OCI-LY1 (cell line): ENCODE measurements at regions not wholly inside any gene's neighbourhood (a gene's known extent, or its start where the extent isn't known, plus 50 kb on each side); places are given as distances from the start of the nearest gene placed in this dataset.

ENCODE experiments used
- H2AFZ ChIP-seq: fragments of 200-600 bp; sonication (generic), shearing (Covaris generic); 2 replicates; pipeline ENCODE4 v1.6.0; 2014; ENCODE audit warnings: antibody characterized with exemption, mild to moderate bottlenecking, low read length
- H3F3A ChIP-seq: fragments of 200-600 bp; sonication (generic), shearing (Covaris generic); 2 replicates; pipeline ENCODE4 v1.6.0; 2014; ENCODE audit warnings: mild to moderate bottlenecking, antibody characterized with exemption, low read length, moderate library complexity; ENCODE audit not compliant: insufficient read depth
- H3K27ac ChIP-seq: fragments of 200-600 bp; sonication (generic); 2 replicates; pipeline ENCODE4 v1.5.1; 2014; ENCODE audit warnings: low read length, mixed run types, mild to moderate bottlenecking, low read depth; ENCODE audit not compliant: poor library complexity, severe bottlenecking
- H3K27me3 ChIP-seq: fragments of 200-600 bp; sonication (generic); 2 replicates; pipeline ENCODE4 v1.6.0; 2014; ENCODE audit warnings: antibody characterized with exemption, mild to moderate bottlenecking, low read length, moderate library complexity; ENCODE audit not compliant: insufficient read depth
- H3K36me3 ChIP-seq: fragments of 200-600 bp; sonication (generic); 2 replicates; pipeline ENCODE4 v1.6.1; 2014; ENCODE audit warnings: mild to moderate bottlenecking, antibody characterized with exemption, low read length, moderate library complexity, mixed read lengths; ENCODE audit not compliant: insufficient read depth
- H3K4me1 ChIP-seq: fragments of 200-600 bp; sonication (generic); 2 replicates; pipeline ENCODE4 v1.5.1; 2014; ENCODE audit warnings: mild to moderate bottlenecking, low read length, moderate library complexity; ENCODE audit not compliant: insufficient read depth, severe bottlenecking
- H3K4me2 ChIP-seq: fragments of 200-600 bp; sonication (generic), shearing (Covaris generic); 2 replicates; pipeline ENCODE4 v1.6.1; 2014; ENCODE audit warnings: low read length
- H3K4me3 ChIP-seq: fragments of 200-600 bp; sonication (generic); 2 replicates; pipeline ENCODE4 v1.5.1; 2014; ENCODE audit warnings: low read length, low read depth, mild to moderate bottlenecking, mixed read lengths; ENCODE audit not compliant: poor library complexity, severe bottlenecking
- H3K79me2 ChIP-seq: fragments of 200-600 bp; shearing (Covaris generic); 2 replicates; pipeline ENCODE4 v1.6.1; 2016; ENCODE audit warnings: mixed run types, low read length, mixed read lengths; ENCODE audit not compliant: insufficient read depth
- H3K9ac ChIP-seq: fragments of 200-600 bp; sonication (generic), shearing (Covaris generic); 2 replicates; pipeline ENCODE4 v1.6.1; 2014; ENCODE audit warnings: mild to moderate bottlenecking, low read length, mixed read lengths
- H3K9me2 ChIP-seq: fragments of 200-600 bp; sonication (generic), shearing (Covaris generic); 2 replicates; pipeline ENCODE4 v1.6.1; 2014; ENCODE audit warnings: low read depth, mild to moderate bottlenecking, low read length, mixed read lengths
- H3K9me3 ChIP-seq: fragments of 200-600 bp; shearing (Covaris generic); 2 replicates; pipeline ENCODE4 v1.6.1; 2014; ENCODE audit warnings: low read length, mixed read lengths
- H4K20me1 ChIP-seq: fragments of 200-600 bp; sonication (generic), shearing (Covaris generic); 2 replicates; pipeline ENCODE4 v1.6.0; 2016; ENCODE audit warnings: mild to moderate bottlenecking, low read length; ENCODE audit not compliant: insufficient read depth
- CTCF ChIP-seq: fragments of 200-600 bp; sonication (generic), shearing (Covaris generic); IDR thresholded peaks from 2 replicates; pipeline ENCODE4 v1.5.1; 2017; ENCODE audit warnings: mild to moderate bottlenecking, antibody characterized with exemption, low read length, moderate library complexity, mixed read lengths
- EZH2 ChIP-seq: fragments of 200-600 bp; sonication (generic), shearing (Covaris generic); IDR thresholded peaks from 2 replicates; pipeline ENCODE4 v1.8.0; 2017; ENCODE audit warnings: borderline replicate concordance, mixed run types, mild to moderate bottlenecking, antibody characterized with exemption, low read length, moderate library complexity, mixed read lengths

DNA sequence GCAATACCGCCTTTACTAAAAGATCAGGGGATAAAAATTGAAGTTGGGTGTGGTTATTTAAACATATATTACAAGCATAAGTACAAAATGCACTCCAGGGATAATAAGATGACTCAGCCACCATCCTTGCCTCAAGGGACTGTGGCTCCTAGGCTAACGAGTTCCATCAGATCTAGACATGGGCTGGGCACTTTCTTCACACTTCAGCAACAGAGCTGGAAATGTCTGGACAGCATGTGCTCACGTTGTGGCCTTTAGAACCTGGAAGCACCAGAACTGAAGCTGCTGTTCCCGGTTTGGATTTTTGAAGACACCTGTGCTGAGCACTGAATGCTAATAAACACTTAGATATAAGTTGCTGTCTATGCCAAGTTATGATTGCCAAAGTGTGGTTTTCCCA lies 384.2 kb upstream of the SALL3 start:
- H3K79me2 ChIP-seq: no peaks in the 10 kb centered on the region
- H4K20me1 ChIP-seq: no peaks in the 10 kb centered on the region
- no peak overlapping the region for H3K9ac ChIP-seq
- H3K4me2 ChIP-seq: no peak overlapping the region
- no peaks in the 10 kb centered on the region for H3K9me2 ChIP-seq
- TF ChIP-seq EZH2: no peak
- no peak for TF ChIP-seq CTCF
- no peak overlapping the region for H3K4me3 ChIP-seq
- H3F3A ChIP-seq: no peaks in the 10 kb centered on the region
- H3K4me1 ChIP-seq: no peaks in the 10 kb centered on the region
- no peaks in the 10 kb centered on the region for H3K27me3 ChIP-seq
- no peak overlapping the region for H3K27ac ChIP-seq
- H2AFZ ChIP-seq: no peak overlapping the region
- no peaks in the 10 kb centered on the region for H3K9me3 ChIP-seq
- no peaks in the 10 kb centered on the region for H3K36me3 ChIP-seq

- no peaks in the 10 kb centered on the region for H3F3A ChIP-seq
- H2AFZ ChIP-seq: no peak overlapping the region
These were observed 383.6 kb upstream of the SALL3 start for GRCh38 chr18:78595924-78596573.

GRCh38 chr18:78596794-78597345 lies 382.7 kb upstream of the SALL3 start:
- no peak overlapping the region for H3K4me2 ChIP-seq
- TF ChIP-seq EZH2: no peak
- TF ChIP-seq CTCF: no peak
- no peaks in the 10 kb centered on the region for H3F3A ChIP-seq
- H3K4me3 ChIP-seq: no peak overlapping the region
- no peaks in the 10 kb centered on the region for H3K79me2 ChIP-seq
- no peak overlapping the region for H2AFZ ChIP-seq
- H3K27me3 ChIP-seq: no peaks in the 10 kb centered on the region
- no peaks in the 10 kb centered on the region for H4K20me1 ChIP-seq
- no peaks in the 10 kb centered on the region for H3K36me3 ChIP-seq
- no peaks in the 10 kb centered on the region for H3K4me1 ChIP-seq
- no peaks in the 10 kb centered on the region for H3K9me3 ChIP-seq
- H3K27ac ChIP-seq: no peak overlapping the region
- H3K9ac ChIP-seq: no peak overlapping the region
- no peaks in the 10 kb centered on the region for H3K9me2 ChIP-seq

More at GRCh38 chr18:78595924-78596573, 383.6 kb upstream of the SALL3 start:
- H3K27ac ChIP-seq: no peak overlapping the region
- no peaks in the 10 kb centered on the region for H3K79me2 ChIP-seq
- no peak overlapping the region for H3K9ac ChIP-seq
- no peak overlapping the region for H3K4me2 ChIP-seq
- no peaks in the 10 kb centered on the region for H3K36me3 ChIP-seq
- no peak overlapping the region for H3K4me3 ChIP-seq
- H3K27me3 ChIP-seq: no peaks in the 10 kb centered on the region
- no peaks in the 10 kb centered on the region for H3K4me1 ChIP-seq
- no peaks in the 10 kb centered on the region for H4K20me1 ChIP-seq
- no peaks in the 10 kb centered on the region for H3K9me2 ChIP-seq
- TF ChIP-seq EZH2 (no peak), CTCF (no peak)
- H3K9me3 ChIP-seq: no peaks in the 10 kb centered on the region
